DMS79 (cell line): ENCODE measurements at regions not wholly inside any gene's neighbourhood (a gene's known extent, or its start where the extent isn't known, plus 50 kb on each side); places are given as distances from the start of the nearest gene placed in this dataset.
"Not testable (repeated sequence)": the region's sequence is repeated elsewhere in the genome, so short reads cannot be mapped to it uniquely, and the experiment has no call there.

Experiments used
- DNase-seq: peaks from one replicate; lab custom pipeline; 2025; lab: John Stamatoyannopoulos, UW

GRCh38 chr2:61774351-61774750, 79.5 kb downstream of the FAM161A start:
- no peak for DNase-seq

- DNase-seq, result no peak
These were observed 81.7 kb downstream of the FAM161A start for GRCh38 chr2:61771904-61772845.

- no peak for DNase-seq
These were observed 83.1 kb downstream of the FAM161A start for GRCh38 chr2:61770746-61771145.

- no peak for DNase-seq
These were observed 83.6 kb downstream of the FAM161A start for GRCh38 chr2:61770298-61770697.

- no peak for DNase-seq
These were observed 84.7 kb downstream of the FAM161A start for GRCh38 chr2:61769093-61769675.

- peak; percentile 95 for DNase-seq
These were observed 89.6 kb downstream of the FAM161A start for GRCh38 chr2:61764035-61764800.

GRCh38 chr2:61763605-61764034, 90.2 kb downstream of the FAM161A start:
- DNase-seq, result peak; percentile 79

- no peak for DNase-seq
These were observed 91.6 kb downstream of the FAM161A start for GRCh38 chr2:61762292-61762691.

- no peak for DNase-seq
These were observed 94.1 kb downstream of the FAM161A start for GRCh38 chr2:61759718-61760117.

- no peak for DNase-seq
These were observed 94.9 kb downstream of the FAM161A start for GRCh38 chr2:61759005-61759404.

- DNase-seq, result no peak
These were observed 95.7 kb downstream of the FAM161A start for GRCh38 chr2:61758159-61758558.

GRCh38 chr2:61753512-61753911, 100.3 kb downstream of the FAM161A start:
- DNase-seq, result no peak

GRCh38 chr2:61750624-61751023, 103.2 kb downstream of the FAM161A start:
- DNase-seq, result no peak

- DNase-seq, result no peak
These were observed 110.9 kb downstream of the FAM161A start for GRCh38 chr2:61742955-61743354.

- no peak for DNase-seq
These were observed 116.0 kb downstream of the FAM161A start for GRCh38 chr2:61737841-61738240.

- DNase-seq, result no peak
These were observed 116.9 kb downstream of the FAM161A start for GRCh38 chr2:61736953-61737352.

GRCh38 chr2:61733563-61733962, 120.3 kb downstream of the FAM161A start:
- no peak for DNase-seq

- DNase-seq, result no peak
These were observed 121.1 kb downstream of the FAM161A start for GRCh38 chr2:61732787-61733186.

GRCh38 chr2:61727746-61728145, 126.1 kb downstream of the FAM161A start:
- no peak for DNase-seq

- no peak for DNase-seq
These were observed 127.2 kb downstream of the FAM161A start for GRCh38 chr2:61726456-61727209.

GRCh38 chr2:61723364-61723763, 130.5 kb downstream of the FAM161A start:
- not testable (repeated sequence) for DNase-seq

GRCh38 chr2:61722800-61723199, 131.1 kb downstream of the FAM161A start:
- no peak for DNase-seq
